IPS-NIHi7 (cell line): ENCODE measurements at regions not wholly inside any gene's neighbourhood (a gene's known extent, or its start where the extent isn't known, plus 50 kb on each side); places are given as distances from the start of the nearest gene placed in this dataset.
"Not testable (repeated sequence)": the region's sequence is repeated elsewhere in the genome, so short reads cannot be mapped to it uniquely, and the experiment has no call there.

ENCODE experiments used
- DNase-seq: peaks from one replicate; pipeline ENCODE4 v3.0.0; 2012; ENCODE audit warnings: mixed read lengths; ENCODE audit errors: extremely low spot score

GRCh38 chr5:82494942-82495341 is 216.8 kb upstream of the RPS23 start:
- DNase-seq: no peak

DNA sequence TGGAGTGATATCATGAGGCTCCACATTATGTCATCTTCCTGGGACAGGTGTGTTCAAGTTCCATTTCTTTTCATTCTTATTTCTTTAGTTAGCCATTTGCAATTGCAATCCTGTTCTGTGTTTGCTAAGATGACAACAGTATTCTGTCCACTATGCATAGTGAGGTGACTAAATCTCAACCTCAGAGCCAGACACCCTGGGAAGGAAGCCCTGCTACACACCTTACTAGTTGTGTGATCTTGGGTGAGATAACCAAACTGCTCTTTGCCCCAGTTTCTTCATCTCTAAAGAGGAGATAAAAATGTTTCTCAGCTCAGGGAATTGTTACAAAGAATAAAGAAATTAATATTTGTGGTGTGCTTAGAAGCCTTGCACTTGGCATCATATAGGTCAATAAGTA is 215.1 kb upstream of the RPS23 start:
- DNase-seq: no peak

DNA sequence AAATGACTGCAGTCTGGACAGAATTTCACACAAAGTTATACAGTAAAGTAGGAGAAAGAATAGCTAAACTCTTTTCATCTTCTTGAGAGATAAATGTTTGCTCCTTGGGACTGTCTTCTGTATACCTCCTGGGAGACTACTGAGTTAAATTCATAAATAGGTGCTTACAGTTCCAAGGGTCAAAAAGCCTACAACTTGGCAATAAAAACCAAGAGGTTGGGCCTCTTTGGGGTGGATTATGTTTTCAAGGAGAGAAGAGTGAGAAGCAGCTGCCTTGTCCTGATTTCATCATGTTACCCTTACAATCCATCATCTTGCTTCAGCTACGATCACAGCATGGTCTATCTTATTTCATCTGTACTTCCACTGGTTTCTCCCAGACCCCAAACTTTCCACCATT is 213.2 kb upstream of the RPS23 start:
- no peak for DNase-seq

DNA sequence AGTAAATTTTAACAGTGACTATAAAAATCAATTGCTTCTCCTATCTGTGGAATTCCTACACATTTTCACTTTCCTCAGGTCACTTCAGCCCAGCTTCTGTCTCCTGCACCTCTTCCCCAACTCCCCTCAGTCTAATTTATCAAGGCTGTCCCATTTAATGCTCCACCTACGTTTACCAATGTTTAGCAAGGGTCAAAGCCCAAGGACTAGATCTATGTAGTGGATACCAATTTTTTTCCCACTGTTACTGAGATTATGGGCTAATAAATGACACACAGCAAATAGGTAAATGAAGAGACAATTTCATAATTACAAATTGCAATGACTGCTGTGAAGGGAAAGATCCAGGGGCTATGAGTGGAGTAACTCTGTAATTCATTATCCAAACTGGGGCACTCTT is 211.5 kb upstream of the RPS23 start:
- no peak for DNase-seq

DNA sequence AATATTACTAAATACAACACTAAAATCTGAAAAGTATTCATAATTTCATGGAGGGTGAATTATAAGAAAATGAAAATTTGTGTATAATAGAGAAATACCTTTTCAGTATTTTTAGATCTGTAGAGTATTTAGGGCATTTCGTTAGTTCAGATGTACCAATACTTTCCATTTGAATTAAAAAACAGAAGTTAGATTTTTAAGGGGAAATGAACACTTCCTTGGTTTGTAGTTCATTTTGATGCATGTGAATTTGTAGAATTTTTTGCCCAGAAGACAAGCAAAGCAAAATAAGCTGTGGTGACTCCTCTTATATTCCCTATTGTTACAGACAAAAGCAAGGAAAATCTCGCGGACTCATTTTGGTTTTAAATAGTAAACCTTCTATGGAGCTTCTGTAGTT is 209.0 kb upstream of the RPS23 start:
- DNase-seq: no peak

DNA sequence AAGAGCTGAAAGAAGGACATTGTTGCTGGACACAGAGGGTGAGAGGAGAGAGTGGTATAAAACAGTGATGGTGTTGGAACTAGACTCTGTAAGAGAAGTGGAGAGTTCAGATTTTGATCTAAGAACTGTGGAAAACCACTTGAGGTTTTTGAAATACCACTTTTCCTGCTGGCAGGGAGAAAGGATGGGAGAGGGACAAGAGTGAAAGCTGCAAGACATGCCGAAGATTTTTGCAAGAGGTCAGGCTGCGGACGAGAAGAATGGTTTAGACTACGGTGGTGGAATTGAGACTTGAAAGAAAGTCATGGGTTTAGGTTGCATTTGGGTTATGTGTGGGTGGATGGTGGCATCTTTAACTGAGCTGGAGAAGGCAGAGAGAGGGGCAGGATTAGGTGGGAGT is 202.2 kb upstream of the RPS23 start:
- DNase-seq: no peak

DNA sequence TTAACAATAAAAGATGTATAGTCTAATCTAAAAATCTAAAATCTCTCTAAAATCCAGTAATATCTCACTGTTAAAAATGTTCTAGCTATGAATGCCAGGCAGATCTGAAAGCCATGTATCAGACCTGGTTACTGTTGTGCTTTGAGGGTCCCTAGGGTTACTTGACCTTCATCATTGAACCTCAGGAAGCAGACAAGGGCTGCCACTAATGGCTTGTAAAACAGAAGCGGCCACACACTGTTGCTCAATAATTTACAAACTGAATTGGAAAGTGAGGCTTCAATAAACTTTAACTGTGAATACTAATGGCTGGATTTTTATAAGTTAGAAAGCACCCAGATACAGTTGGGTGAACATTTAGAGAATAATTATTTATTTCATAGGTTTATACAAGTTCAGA is 198.0 kb upstream of the RPS23 start:
- DNase-seq: no peak

DNA sequence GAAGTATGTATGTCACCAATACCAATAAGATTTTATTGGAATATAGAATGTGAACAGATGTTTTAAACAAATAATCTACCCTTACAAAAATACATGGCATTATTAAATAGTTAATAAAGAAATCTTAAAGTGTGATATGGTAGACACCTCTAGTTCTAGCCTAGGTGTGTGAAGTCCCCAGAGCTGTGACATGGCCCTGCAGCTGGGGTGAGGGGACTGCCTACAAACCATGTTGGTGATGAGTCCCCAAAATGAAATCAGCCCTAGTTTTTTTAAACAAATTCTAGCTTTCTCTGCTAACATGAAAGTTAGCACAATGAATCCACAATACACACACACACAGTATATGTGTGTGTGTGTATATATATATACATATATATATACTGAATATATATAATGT is 195.1 kb upstream of the RPS23 start:
- no peak for DNase-seq

DNA sequence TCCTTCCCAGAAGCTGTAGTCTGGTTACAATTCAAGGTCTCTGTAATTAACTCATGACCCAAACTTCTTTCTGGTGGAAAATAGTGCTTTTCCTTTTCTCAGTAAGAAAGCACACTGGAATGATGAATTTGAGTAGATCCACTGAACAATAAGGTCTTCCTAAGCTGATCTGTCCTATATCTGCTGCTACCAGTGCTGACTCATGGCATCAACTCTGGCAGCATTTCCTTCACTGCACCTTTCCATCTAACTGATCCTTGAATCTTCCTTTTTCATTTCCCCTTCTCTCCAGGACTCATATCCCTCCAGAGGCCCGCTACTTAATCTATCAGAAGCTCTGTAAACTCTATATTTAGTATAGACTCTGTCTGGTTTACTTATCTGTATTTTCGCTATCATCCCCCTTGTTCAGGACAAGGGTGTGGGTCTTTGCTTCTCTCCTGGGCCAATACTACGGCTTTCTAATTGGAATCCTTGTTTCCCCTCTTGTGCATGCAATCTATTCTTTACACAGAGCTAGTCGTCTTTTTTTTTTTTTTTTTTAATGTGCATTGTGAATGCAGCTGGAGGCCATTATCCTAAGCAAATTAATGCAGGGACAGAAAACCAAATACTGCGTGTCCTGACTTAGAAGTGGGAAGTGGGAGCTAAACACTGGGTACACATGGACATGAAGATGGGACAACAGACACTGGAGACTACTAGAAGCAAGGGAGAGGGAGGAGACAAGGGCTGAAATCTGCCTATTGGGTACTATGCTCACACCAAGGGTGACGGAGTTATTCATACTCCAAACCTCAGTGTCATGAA is 192.2 kb upstream of the RPS23 start:
- DNase-seq: no peak

GRCh38 chr5:82466986-82467561 is 188.9 kb upstream of the RPS23 start:
- DNase-seq: no peak

GRCh38 chr5:82465235-82465634 is 187.1 kb upstream of the RPS23 start:
- no peak for DNase-seq

DNA sequence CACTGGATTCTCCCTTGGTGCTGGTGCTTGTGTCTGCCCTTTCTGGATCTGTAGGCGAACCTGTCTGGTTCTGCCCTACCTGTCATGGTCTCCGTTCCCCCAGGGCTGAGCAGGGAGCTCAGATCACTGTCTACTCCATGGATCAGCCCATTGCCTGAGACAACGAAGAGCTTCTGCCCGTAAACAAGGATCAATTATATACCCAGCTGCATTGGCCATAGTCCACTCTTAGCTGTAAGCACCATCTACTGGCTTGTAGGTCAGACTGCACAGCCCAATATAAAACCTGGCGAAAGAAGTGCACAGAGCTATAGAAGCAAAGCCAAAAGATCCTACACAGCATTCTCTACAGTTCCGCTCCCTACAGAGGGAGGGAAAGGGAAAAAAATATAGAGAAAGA is 181.5 kb upstream of the RPS23 start:
- no peak for DNase-seq

- not testable (repeated sequence) for DNase-seq
Observed at GRCh38 chr5:82455317-82455716, 177.2 kb upstream of the RPS23 start.

- no peak for DNase-seq
Observed at GRCh38 chr5:82448374-82448773, 170.2 kb upstream of the RPS23 start.

DNA sequence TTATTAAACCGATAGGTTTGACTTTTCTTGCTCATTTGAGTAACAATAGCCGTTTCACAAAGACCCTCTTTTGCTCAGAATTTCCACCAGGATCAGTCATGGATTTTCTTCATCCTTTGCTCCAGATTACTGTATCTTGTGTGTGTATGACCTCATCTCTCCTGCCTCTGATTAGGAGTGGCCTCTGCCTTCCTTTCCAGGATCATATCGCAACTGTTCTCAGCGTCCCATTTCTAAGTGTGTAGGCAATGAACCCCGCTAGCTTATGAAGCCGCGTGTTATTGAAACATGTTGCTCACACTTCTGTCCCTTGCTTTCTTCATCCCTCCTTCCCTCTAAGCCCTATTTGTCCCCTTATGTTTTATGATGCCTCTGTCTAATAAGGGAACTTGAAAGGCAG is 169.8 kb upstream of the RPS23 start:
- no peak for DNase-seq

DNA sequence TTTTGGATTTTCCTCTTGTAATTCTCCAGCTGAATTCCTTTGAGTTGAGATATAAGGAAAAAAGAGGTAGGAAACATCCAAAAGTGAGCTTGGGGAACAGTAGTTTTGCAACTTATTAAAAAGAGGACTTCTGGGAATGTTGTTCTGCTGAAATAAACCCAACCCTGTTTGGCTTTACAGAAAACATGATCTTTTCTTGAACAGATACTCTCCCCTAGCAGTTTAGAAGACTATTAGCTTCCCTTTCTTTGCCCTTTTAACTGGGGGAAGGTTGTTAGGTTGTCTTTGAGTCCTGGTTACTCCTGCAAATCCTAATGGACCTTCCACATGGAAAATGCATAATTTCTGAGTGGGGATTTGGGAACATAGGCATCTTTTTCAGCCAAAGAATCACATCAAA is 168.7 kb upstream of the RPS23 start:
- DNase-seq: no peak

GRCh38 chr5:82445726-82446335 is 167.7 kb upstream of the RPS23 start:
- no peak for DNase-seq

- no peak for DNase-seq
Observed at GRCh38 chr5:82439750-82440445, 161.7 kb upstream of the RPS23 start.

DNA sequence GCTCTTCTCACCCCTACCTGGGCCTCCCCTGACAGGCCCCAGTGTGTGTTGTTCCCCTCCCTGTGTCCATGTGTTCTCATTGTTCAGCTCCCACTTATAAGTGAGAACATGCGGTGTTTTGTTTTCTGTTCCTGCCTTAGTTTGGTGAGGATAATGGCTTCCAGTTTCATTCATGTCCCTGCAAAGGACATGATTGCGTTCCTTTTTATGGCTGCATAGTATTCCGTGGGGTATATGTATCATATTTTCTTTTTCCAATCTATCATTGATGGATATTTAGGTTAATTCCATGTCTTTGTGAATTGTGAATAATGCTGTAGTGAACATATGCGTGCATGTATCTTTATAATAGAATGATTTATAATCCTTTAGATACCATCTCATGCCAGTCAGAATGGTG is 159.4 kb upstream of the RPS23 start:
- not testable (repeated sequence) for DNase-seq

DNA sequence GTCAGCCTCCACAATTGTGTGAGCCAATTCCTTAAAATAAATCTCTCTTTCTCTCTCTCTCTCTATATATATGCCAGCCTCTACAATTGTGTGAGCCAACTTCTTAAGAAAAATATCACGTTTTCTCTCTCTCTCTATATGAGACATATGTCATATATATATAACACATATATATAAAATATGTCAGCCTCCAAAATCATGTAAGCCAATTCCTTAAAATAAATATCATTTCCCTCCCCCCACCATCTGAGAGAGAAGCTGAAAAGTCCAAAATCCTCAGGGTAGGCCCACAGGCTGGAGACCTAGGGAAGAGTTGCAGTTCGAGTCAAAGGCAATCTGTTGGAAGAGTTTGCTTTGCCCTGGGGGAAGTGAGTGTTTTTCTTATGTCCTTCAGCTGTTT is 158.1 kb upstream of the RPS23 start:
- no peak for DNase-seq

DNA sequence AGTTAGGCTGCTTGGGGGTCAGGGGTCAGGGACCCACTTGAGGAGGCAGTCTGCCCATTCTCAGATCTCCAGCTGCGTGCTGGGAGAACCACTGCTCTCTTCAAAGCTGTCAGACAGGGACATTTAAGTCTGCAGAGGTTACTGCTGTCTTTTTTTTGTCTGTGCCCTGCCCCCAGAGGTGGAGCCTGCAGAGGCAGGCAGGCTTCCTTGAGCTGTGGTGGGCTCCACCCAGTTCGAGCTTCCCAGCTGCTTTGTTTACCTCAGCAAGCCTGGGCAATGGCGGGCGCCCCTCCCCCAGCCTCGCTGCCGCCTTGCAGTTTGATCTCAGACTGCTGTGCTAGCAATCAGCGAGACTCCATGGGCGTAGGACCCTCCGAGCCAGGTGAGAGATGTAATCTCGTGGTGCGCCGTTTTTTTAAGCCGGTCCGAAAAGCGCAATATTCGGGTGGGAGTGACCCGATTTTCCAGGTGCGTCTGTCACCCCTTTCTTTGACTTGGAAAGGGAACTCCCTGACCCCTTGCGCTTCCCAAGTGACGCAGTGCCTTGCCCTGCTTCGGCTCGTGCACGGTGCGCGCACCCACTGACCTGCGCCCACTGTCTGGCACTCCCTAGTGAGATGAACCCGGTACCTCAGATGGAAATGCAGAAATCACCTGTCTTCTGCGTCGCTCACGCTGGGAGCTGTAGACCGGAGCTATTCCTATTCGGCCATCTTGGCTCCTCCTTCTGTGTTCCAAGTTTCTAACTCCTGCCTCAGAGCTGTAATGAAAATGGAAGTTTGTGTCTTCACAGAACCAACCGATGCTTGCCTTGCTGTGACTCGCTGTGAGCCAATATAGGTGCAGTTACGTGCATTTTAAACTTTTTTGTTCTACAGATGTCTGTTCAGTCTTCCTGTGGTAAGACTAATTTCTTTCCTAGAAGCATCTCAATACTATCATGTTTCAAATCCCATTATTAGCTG is 156.8 kb upstream of the RPS23 start:
- not testable (repeated sequence) for DNase-seq
